ENCODE measurements at regions not wholly inside any gene's neighbourhood (a gene's known extent, or its start where the extent isn't known, plus 50 kb on each side); places are given as distances from the start of the nearest gene placed in this dataset.
"Not testable (repeated sequence)": the region's sequence is repeated elsewhere in the genome, so short reads cannot be mapped to it uniquely, and the experiment has no call there.

- POLR2A ChIA-PET, result no interaction called here
- Mint-ChIP-seq H3K9me3 (no peaks in the 10 kb centered on the region), H3K27ac (no peak overlapping the region), H3K27me3 (no peaks in the 10 kb centered on the region), H3K36me3 (ENCODE audit: low read depth) (no peaks in the 10 kb centered on the region), H3K4me3 (no peak overlapping the region), H3K4me1 (no peaks in the 10 kb centered on the region)
- CTCF ChIA-PET, result no interaction called here
- DNase-seq, result no peak
Measured at GRCh38 chr13:71327266-71327665, 539.7 kb downstream of the DACH1 start.

DNA sequence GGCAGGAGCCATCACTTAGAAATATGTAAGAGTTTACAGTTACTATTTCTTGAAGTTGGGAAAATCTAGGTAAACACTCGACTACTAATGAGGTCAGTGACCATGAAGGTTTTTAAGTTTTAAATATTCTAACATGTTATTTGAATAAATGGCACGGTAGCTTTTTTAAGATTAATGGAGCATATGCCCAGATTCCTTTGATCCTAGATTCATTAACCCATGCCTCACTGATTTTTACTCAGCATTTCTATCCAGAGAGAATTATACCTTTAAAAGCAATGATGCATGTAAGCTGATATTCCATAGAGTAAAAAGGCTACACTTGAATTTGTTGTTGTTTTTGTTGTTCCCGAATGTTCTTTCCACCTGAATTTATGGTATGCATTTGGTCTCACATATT, 541.4 kb downstream of the DACH1 start:
- no peaks in the 10 kb centered on the region for H3K9me3 Mint-ChIP-seq
- CTCF ChIA-PET, result no interaction called here

DNA sequence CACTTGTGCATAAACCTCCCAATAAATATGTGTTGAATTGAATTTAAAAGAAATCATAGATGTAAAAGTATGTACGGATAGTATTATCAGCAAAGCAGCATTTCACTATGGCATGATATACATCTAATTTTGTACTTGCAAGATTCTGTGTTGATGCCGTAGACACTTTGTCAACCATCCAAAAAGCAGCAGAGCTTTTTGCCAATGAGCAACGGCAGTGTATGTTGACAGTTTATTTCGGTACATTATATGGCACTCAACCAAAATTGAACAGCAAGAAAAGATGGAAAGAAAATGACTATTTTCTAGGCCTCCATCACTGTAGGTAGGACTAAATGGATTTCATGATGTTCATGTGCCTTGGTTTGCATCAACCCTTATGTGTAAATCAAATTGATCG, 543.7 kb downstream of the DACH1 start:
- H3K36me3 Mint-ChIP-seq (ENCODE audit: low read depth), result no peaks in the 10 kb centered on the region
- no peaks in the 10 kb centered on the region for H3K27me3 Mint-ChIP-seq
- H3K4me3 Mint-ChIP-seq, result no peak overlapping the region
- no peaks in the 10 kb centered on the region for H3K9me3 Mint-ChIP-seq
- H3K4me1 Mint-ChIP-seq, result no peaks in the 10 kb centered on the region
- H3K27ac Mint-ChIP-seq, result no peak overlapping the region
- ChIA-PET CTCF (no interaction called here), POLR2A (no interaction called here)
- DNase-seq, result no peak

More for the DNA sequence above, 541.4 kb downstream of the DACH1 start:
- POLR2A ChIA-PET, result no interaction called here
- no peaks in the 10 kb centered on the region for H3K36me3 Mint-ChIP-seq (ENCODE audit: low read depth)
- no peak overlapping the region for H3K27ac Mint-ChIP-seq
- no peaks in the 10 kb centered on the region for H3K4me1 Mint-ChIP-seq
- DNase-seq, result no peak
- H3K4me3 Mint-ChIP-seq, result no peak overlapping the region
- no peaks in the 10 kb centered on the region for H3K27me3 Mint-ChIP-seq

DNA sequence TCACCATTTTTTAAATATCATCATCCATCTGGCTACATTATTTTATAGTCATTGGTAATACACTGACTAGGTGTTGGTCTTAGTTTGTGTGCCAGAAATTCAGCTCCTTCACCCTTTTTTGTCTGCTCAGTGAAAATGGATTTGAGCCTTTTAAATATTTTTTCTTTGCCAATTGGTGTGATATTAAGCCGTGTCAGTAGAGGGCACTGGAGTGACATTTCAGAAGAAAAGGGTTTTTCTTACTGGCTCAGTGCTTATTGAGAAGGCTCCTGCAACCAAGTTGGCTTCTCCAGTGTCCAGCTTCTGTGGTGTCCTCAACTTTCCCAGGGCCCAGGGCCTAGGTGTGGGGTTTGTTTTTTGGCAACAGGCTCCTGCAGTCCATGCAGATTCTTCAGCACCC, 546.6 kb downstream of the DACH1 start:
- Mint-ChIP-seq H3K4me1 (no peaks in the 10 kb centered on the region), H3K27ac (no peak overlapping the region), H3K4me3 (no peak overlapping the region), H3K9me3 (no peaks in the 10 kb centered on the region), H3K36me3 (ENCODE audit: low read depth) (no peaks in the 10 kb centered on the region), H3K27me3 (no peaks in the 10 kb centered on the region)
- ChIA-PET CTCF (interaction anchor here (0.9 kb wide), 1 partner anchor 12 kb away, joined by 4 read pairs; no protein-coding TSS in a partner anchor), POLR2A (no interaction called here)
- no peak for DNase-seq

DNA sequence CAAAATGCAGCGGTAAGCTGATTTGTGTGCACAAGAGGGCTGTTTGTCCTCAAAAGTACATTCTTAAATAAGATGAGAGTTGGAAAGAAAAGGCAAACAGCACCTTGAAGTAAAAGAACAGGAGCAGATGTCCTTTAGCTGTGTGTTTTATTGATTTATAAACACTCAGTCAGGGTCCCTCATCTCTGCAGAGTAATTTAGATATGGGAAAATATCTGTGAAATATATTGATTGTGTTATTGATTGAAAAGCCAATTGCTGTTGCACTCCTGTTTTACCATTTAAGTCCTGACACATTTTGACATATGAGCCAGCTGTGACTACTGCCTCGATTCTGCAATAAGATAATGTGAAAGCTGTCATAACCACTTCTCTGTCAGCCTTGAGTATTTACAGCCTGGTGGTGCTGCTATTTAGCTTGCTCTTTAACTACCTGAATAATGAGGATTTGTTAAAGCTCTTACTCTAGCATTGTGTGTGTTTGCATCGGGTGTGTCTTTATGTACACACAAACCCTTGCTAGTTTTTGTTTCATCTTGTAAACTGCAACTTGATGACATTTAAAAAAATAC, 550.1 kb downstream of the DACH1 start:
- CTCF ChIA-PET, result no interaction called here
- Mint-ChIP-seq H3K36me3 (ENCODE audit: low read depth) (no peaks in the 10 kb centered on the region), H3K9me3 (no peaks in the 10 kb centered on the region), H3K27ac (no peak overlapping the region), H3K4me3 (no peak overlapping the region), H3K27me3 (no peaks in the 10 kb centered on the region), H3K4me1 (no peaks in the 10 kb centered on the region)
- POLR2A ChIA-PET, result no interaction called here
- DNase-seq, result no peak

DNA sequence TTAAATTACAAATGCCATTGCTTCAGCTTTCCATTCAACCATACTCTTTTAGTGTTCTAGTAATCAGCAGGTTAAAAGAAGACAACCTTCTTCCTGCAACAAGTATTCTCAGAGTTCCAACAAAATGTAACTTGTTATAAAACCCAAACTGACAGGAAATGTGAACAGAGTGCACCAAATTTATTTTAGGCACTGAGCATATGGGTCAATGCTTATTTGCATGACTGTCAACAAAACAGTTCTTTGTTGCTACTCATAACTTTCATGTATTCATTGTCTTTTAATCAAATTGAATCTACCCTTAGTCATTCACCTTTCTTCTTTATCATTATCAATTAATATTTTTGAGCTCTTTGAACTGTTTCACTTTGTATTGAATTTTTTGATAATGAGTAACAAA, 554.1 kb downstream of the DACH1 start:
- CTCF ChIA-PET, result no interaction called here
- Mint-ChIP-seq H3K36me3 (ENCODE audit: low read depth) (no peaks in the 10 kb centered on the region), H3K27me3 (no peaks in the 10 kb centered on the region), H3K9me3 (no peaks in the 10 kb centered on the region), H3K4me3 (no peak overlapping the region), H3K27ac (no peak overlapping the region), H3K4me1 (no peaks in the 10 kb centered on the region)
- POLR2A ChIA-PET, result no interaction called here
- no peak for DNase-seq

GRCh38 chr13:71309905-71310304, 557.1 kb downstream of the DACH1 start:
- CTCF ChIA-PET, result no interaction called here
- no peak overlapping the region for H3K27ac Mint-ChIP-seq
- H3K27me3 Mint-ChIP-seq, result peaks cover 5% of the 10 kb centered on the region
- no peak for DNase-seq
- no peak overlapping the region for H3K4me3 Mint-ChIP-seq
- H3K9me3 Mint-ChIP-seq, result no peaks in the 10 kb centered on the region
- no peaks in the 10 kb centered on the region for H3K4me1 Mint-ChIP-seq
- no peaks in the 10 kb centered on the region for H3K36me3 Mint-ChIP-seq (ENCODE audit: low read depth)
- POLR2A ChIA-PET, result no interaction called here

- Mint-ChIP-seq H3K9me3 (no peaks in the 10 kb centered on the region), H3K4me3 (no peak overlapping the region), H3K27ac (no peak overlapping the region), H3K4me1 (no peaks in the 10 kb centered on the region), H3K27me3 (peaks cover 5% of the 10 kb centered on the region), H3K36me3 (ENCODE audit: low read depth) (no peaks in the 10 kb centered on the region)
- POLR2A ChIA-PET, result no interaction called here
- DNase-seq, result no peak
- CTCF ChIA-PET, result no interaction called here
Measured at GRCh38 chr13:71306821-71307220, 560.2 kb downstream of the DACH1 start.

DNA sequence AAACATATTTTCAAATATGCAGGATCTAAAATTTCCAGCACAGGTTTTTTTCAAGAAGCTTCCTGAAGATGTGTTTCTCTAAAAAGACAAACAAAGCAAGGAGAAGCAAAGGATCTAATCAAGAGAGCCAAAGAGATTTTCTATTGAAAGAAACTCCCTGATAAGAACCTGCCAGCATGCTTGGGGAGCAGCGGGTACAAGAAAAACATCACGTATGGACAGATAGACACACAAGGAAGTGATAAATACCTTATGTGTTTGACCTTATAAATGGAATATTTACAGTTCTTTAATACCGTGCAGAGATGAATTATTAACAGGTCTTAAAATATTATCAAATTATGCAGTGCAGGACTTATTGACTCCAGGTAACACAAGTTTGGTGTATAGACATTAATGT, 562.1 kb downstream of the DACH1 start:
- H3K4me3 Mint-ChIP-seq, result no peak overlapping the region
- DNase-seq, result no peak
- no peak overlapping the region for H3K27ac Mint-ChIP-seq
- H3K27me3 Mint-ChIP-seq, result peaks cover 5% of the 10 kb centered on the region
- ChIA-PET CTCF (no interaction called here), POLR2A (no interaction called here)
- H3K9me3 Mint-ChIP-seq, result no peaks in the 10 kb centered on the region
- H3K36me3 Mint-ChIP-seq (ENCODE audit: low read depth), result no peaks in the 10 kb centered on the region
- no peaks in the 10 kb centered on the region for H3K4me1 Mint-ChIP-seq

DNA sequence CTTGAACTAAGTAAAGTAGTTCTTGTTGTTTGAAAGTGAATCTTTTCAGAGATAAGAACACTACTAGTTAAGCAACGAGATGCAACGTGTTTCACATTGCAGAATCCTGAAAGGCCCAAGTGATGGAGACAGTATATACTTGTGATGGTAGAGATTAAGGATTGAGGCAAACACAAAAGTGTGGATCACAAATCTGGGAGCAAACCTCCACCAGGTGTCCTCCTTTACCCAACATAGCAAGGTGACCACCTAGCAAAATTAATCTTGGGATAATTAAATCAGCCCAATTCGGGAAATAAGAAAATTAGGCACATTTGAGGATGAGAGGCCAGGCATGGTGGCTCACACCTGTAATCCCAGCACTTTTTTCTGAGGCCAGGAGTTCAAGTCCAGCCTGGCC, 563.9 kb downstream of the DACH1 start:
- POLR2A ChIA-PET, result no interaction called here
- no peak for DNase-seq
- no peaks in the 10 kb centered on the region for H3K9me3 Mint-ChIP-seq
- no peaks in the 10 kb centered on the region for H3K4me1 Mint-ChIP-seq
- no peak overlapping the region for H3K4me3 Mint-ChIP-seq
- H3K36me3 Mint-ChIP-seq (ENCODE audit: low read depth), result no peaks in the 10 kb centered on the region
- no peak overlapping the region for H3K27ac Mint-ChIP-seq
- CTCF ChIA-PET, result no interaction called here
- H3K27me3 Mint-ChIP-seq, result peaks cover 8% of the 10 kb centered on the region

DNA sequence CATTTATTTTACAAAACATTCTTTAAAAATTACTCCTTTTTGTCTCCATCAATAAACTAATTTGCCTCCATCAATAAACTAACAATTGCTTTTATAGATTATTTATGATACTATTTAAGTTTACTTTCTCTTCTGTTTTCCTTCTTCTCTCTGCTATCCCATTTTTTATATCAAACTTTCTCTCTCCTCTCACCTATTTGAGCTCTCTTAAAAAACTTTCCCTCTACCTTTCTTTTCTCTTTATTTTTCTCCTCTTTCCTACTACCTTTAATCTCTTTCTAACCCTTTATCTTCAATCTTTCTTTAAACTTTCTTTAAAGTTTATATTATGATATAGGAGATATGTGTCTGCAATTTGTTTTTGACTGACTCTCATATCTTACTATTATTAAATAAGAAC, 566.4 kb downstream of the DACH1 start:
- H3K4me3 Mint-ChIP-seq, result no peak overlapping the region
- H3K27me3 Mint-ChIP-seq, result peaks cover 4% of the 10 kb centered on the region
- H3K4me1 Mint-ChIP-seq, result no peaks in the 10 kb centered on the region
- H3K27ac Mint-ChIP-seq, result no peak overlapping the region
- DNase-seq, result no peak
- POLR2A ChIA-PET, result no interaction called here
- no peaks in the 10 kb centered on the region for H3K36me3 Mint-ChIP-seq (ENCODE audit: low read depth)
- CTCF ChIA-PET, result no interaction called here
- no peaks in the 10 kb centered on the region for H3K9me3 Mint-ChIP-seq

DNA sequence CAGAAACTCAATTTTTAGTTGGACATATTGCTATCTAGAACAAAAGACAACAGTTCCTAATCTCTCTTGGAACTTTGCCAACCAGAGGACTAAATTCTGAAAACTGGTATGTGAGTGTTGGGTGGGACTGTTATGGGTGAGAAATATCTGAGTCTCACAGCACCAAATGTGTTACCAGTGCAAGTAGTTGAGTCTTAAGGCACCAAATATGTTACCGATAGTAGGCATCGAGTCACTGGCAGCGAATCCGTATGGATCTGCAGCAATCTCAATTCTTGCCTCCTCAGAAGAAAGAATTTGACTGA, 575.2 kb downstream of the DACH1 start:
- Mint-ChIP-seq H3K4me1 (peaks cover 20% of the 10 kb centered on the region), H3K36me3 (ENCODE audit: low read depth) (peaks cover 3% of the 10 kb centered on the region), H3K4me3 (peak overlapping the region; percentile 73), H3K9me3 (no peaks in the 10 kb centered on the region), H3K27me3 (peaks cover 5% of the 10 kb centered on the region), H3K27ac (peak overlapping the region; percentile 32)
- CTCF ChIA-PET, result no interaction called here
- no peak for DNase-seq
- POLR2A ChIA-PET, result no interaction called here

- peaks cover 5% of the 10 kb centered on the region for H3K27me3 Mint-ChIP-seq
- peak; percentile 53 for DNase-seq
- peak overlapping the region; percentile 73 for H3K4me3 Mint-ChIP-seq
- ChIA-PET CTCF (no interaction called here), POLR2A (no interaction called here)
- H3K9me3 Mint-ChIP-seq, result no peaks in the 10 kb centered on the region
- peak overlapping the region; percentile 32 for H3K27ac Mint-ChIP-seq
- H3K36me3 Mint-ChIP-seq (ENCODE audit: low read depth), result peaks cover 3% of the 10 kb centered on the region
- peaks cover 20% of the 10 kb centered on the region for H3K4me1 Mint-ChIP-seq
Measured at GRCh38 chr13:71290963-71291841, 575.8 kb downstream of the DACH1 start.

DNA sequence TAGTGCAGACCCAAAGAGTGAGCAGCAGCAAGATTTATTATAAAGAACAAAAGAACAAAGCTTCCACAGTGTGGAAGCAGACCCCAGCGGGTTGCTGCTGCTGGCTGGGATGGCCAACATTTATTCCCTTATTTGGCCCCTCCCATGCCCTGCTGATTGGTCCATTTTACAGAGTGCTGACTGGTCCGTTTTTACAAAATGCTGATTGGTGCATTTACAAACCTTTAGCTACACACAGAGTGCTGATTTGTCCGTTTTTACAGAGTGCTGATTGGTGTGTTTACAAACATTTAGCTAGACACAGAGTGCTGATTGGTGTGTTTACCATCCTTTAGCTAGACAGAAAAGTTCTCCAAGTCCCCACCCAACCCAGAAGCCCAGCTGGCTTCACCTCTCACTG, 577.0 kb downstream of the DACH1 start:
- DNase-seq; H3K27ac Mint-ChIP-seq; H3K36me3 Mint-ChIP-seq (ENCODE audit: low read depth); CTCF ChIA-PET; H3K9me3 Mint-ChIP-seq; H3K4me3 Mint-ChIP-seq; H3K27me3 Mint-ChIP-seq; POLR2A ChIA-PET: not testable (repeated sequence)
- peaks cover 20% of the 10 kb centered on the region for H3K4me1 Mint-ChIP-seq
